ENCODE measurements at regions not wholly inside any gene's neighbourhood (a gene's known extent, or its start where the extent isn't known, plus 50 kb on each side); places are given as distances from the start of the nearest gene placed in this dataset.
A peak's percentile ranks its signal among the peaks of the same experiment; 100 is the strongest.

DNA sequence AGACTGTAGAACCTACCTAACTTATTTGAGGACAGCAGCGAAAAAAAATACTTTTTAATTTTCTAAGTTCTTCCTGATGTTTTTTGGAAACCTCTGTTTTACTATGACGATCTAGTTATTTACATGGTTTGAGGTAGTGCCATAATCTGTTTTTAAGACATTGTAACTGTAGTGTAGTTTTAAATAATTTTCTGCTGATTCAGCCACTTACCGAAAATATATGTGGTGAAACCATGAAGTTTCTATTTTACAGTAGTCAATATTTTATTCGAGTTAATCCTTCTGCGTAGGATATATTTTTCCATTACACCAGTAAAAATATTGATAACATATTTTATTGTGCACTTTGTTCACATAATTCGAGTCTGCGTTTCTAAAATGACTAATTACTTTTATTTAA, 121.7 kb upstream of the RRP15 start:
- no peak for DNase-seq

DNA sequence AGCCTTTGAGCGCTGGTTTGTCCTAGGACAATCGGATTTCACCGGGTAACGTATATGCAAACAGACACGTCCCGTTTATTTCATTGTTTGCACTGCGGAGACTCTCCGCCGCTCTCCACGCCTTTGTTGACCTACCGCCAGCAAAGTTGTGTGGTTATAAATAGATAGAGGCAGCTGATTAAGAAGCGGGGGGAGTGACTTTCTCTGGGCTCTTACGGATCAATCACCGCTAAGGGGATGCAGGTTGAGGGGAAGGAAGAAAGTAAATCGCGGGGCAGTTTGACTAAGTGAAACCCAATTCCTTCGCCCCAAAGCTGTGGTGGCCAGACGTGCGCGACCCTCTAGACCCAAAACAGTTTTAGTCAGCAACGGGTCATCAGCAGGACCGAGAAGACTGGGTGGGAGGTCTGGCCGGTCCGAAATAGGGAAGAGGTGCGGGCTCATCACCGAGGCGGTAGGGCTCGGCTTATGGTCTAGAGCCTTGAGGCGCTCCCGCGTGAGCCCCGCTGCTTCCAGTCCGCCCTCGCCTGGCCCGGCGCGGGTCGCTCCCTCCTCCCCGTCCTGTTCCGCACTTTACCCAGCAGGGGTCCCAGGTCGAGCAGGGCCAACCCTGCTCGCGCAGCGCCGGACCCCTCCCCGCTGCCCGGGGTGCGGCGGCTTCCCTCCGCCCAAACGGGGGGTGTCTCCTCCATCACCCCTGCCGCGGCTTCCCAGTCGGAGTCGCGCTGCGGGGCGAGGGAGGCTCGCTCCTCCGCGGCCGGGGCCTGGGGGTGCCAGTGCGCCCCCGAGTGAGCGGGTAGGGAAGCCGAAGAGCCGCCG, 120.8 kb upstream of the RRP15 start:
- DNase-seq, result peak; percentile 8

DNA sequence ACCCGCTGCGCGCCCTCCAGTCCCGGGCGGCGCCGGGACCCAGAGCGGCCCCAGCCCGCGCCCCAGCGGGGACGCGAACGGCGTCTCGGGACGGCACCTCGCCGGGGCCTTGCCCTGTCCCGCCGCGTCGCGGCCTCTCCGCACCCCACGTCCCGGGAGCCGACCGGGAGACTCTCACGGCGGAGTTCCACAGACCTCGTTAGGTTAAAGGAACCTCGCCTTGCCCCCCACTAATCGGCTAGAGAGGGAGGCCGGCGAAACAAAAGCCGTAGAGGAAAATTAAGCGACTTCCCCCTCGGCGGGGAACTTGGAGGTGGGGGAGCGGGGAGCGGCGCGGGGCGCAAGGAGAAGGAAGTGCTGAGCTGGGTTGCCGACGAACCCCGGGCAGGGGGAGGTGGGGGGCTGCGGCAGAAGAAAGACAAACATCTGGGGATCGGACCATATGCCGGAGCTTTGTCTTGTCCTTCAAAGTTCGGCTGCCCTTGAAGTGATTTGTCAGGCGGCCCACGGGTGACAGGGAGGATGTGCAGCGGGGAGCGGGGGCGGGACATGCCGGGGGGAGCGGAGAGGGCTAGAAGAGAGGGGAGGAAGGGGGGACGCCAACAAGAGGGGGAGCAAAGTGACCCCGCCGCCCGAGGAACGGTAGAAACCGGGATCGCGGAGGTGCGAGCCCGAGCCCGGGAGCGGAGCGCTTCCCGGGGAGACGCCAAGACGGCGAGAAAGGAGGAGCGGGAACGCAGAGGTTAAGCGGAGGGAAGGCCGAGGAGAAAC, 120.0 kb upstream of the RRP15 start:
- DNase-seq, result peak; percentile 8

DNA sequence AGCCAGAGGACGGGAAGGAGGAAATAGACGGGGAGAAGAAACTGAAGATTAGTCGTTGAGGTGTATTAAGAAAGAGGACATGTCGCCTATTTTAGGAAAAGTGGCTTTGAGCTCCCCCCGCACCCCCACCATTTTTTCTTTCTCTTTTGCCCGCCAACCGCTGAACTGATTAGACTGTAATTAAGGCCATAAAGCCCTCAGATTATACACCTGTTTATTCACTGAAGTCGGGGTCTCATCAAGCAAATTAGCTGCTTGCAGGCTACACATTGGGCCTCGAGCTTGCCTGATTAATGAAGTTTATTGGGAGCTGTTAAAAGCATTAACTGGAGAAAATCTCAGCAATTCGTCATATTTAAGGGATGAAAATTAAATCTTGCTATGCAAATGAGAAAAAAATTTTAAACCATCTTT, 119.4 kb upstream of the RRP15 start:
- no peak for DNase-seq

GRCh38 chr1:218166268-218166945, 118.7 kb upstream of the RRP15 start:
- no peak for DNase-seq

- DNase-seq, result no peak
These were observed 113.7 kb upstream of the RRP15 start for GRCh38 chr1:218171302-218171893.

GRCh38 chr1:218182455-218182854, 102.6 kb upstream of the RRP15 start:
- DNase-seq, result no peak

DNA sequence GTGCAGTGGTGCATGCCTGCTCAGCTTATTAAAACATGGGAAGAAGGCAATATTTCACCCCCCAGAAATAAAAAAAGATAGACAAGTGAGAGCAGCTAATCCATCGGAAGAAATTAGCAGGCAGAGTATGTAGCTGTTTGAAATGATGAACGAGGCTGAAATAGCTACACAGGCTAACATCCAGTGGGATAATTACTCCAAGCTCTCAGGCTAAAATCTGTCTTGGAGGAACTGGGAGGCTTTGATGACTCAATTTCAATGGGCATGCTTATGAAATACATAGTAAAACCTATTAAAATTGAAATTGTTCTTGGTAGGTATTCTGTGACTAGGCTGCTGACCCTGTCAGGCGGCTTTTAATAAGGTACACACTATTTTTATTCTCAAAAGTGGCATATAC, 84.1 kb upstream of the RRP15 start:
- no peak for DNase-seq

DNA sequence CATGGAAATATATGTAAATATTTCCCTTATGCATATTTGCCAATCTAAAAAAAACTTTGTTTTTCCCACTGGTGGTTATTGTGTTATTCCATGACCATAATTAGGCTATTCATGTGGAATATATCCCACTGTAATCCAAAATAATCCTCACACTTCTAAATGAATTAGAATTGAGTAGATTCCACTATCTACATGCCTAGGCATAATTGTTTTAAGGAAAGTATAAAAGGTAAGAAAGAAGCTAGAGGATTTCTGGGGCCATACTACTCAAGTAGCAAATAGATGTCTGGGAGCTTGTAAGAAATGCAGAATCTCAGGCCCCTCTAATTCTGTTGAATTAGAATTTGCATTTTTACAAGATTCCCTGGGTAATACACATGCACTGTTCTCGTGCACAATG, 83.5 kb upstream of the RRP15 start:
- no peak for DNase-seq

DNA sequence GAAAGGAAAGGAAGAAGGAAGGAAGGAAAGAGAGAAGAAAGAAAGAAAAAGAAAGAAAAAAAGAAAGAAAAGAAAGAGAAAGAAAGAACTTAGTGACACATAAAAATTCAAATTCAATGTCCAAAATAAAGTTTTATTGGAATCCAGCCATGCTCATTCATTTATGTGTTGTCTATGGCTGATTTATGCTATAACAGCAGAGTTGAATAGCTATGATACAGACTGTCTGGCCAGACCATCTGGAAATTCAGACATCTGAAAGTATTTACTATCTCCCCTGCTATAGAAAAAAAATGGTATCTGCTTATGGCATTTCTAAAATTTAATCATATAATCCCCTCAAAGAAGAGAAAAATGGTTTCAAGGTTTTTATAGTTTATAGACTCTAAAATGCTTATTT, 79.4 kb upstream of the RRP15 start:
- no peak for DNase-seq

DNA sequence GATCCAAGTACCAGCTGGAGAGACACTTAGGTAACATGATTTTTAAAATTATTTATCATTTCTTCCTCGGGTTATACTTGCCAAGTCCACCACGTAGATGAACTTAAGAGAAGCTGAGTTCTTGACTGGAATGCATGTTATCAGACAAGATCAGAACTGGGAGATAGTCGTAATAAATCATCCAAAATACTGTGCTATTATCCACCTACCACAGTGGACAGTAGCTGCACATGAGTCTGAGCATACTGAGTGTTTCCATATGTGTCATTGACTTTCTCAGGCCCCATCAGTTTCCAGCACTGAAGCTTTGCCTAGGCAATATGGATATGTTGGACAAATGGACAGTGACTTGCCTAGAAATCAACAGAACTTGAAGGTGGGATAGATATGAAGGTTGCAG, 77.9 kb upstream of the RRP15 start:
- no peak for DNase-seq

GRCh38 chr1:218209351-218209861, 75.7 kb upstream of the RRP15 start:
- DNase-seq, result no peak

- DNase-seq, result no peak
These were observed 73.9 kb upstream of the RRP15 start for GRCh38 chr1:218211241-218211640.

DNA sequence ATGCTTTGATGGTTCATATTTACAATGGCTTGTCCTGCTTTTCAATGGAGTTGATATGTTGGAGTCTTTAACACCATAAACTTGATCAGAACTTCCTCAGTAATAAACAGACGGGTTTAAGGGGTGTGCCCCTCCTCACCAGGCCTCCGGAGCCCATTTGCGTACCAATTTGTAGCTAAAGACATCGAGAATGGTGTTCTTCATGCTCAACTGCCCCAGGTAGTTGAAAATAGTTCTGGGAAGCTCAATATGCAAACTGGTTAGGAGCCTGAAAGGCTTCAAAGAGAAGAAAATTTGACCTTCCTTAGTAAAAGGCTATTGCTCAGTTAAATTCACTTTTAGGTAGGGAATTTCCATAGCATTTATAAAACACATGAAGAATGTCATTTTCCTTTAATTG, 68.1 kb upstream of the RRP15 start:
- no peak for DNase-seq

DNA sequence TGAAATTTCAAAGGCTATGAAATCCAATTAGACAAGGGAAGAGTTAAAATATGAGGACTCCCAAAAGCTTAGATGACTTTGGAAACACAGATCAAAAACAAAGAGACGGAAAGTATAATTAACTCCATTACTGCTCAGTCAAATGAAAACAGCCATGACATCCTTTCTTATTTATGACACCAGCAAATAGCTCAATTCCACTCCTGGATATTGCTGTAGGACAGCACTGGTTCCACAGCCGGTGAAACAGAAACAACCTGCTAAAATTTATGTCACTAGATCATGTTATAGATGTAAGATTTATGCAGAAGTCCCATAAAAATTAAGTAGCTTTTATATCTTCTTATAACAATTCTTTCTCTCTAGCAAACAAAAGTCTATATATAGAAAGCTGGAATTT, 65.6 kb upstream of the RRP15 start:
- DNase-seq, result no peak

GRCh38 chr1:218224101-218224500, 61.0 kb upstream of the RRP15 start:
- no peak for DNase-seq

DNA sequence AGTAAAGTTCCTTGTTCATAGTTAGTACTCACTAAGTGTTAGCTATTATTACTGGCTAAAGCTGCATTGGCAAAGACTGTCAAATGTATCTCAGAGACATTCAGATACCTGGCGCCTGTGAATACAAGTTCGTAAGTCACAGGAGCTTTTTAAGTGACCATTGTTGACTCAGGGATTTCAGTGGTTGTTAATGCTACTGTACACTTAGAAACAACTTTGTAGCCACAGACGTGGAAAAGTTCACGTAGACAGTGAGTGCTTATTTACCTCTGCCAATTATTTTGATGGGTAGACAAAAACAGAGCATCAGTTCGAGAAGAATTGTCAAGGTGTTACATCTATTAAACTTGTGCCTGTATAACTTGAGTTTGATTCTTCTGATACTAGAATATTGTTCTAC, 59.1 kb upstream of the RRP15 start:
- DNase-seq, result no peak

All from activated CD4-positive, alpha-beta T cell treated with anti-CD3 and anti-CD28 coated beads for 48 hours (primary cell).